LNCaP clone FGC (cell line): ENCODE measurements at regions not wholly inside any gene's neighbourhood (a gene's known extent, or its start where the extent isn't known, plus 50 kb on each side); places are given as distances from the start of the nearest gene placed in this dataset.

ENCODE experiments used
- DNase-seq: peaks from one replicate; pipeline ENCODE4 v3.0.0-alpha.2; 2011; ENCODE audit warnings: low read depth
- H3K4me3 ChIP-seq: 2 replicates; pipeline ENCODE4 v1.5.1; 2011; ENCODE audit warnings: mild to moderate bottlenecking, low read depth, low read length, control low read depth
- CTCF ChIP-seq: IDR thresholded peaks from 2 replicates; pipeline ENCODE4 v1.5.1; 2012; ENCODE audit warnings: mild to moderate bottlenecking; ENCODE audit not compliant: control insufficient read depth, insufficient read depth; ENCODE audit errors: extremely low read depth

GRCh38 chr12:4137015-4137414 is 136.5 kb upstream of the CCND2 start:
- no peak for TF ChIP-seq CTCF
- no peak for DNase-seq
- H3K4me3 ChIP-seq = no peak overlapping the region

GRCh38 chr12:4135919-4136605 is 137.5 kb upstream of the CCND2 start:
- no peak overlapping the region for H3K4me3 ChIP-seq

GRCh38 chr12:4134448-4135263 is 138.9 kb upstream of the CCND2 start:
- H3K4me3 ChIP-seq = no peak overlapping the region
- TF ChIP-seq CTCF = no peak
- DNase-seq = no peak

More at GRCh38 chr12:4135919-4136605, 137.5 kb upstream of the CCND2 start:
- TF ChIP-seq CTCF = no peak
- DNase-seq = no peak

GRCh38 chr12:4133636-4134447 is 139.7 kb upstream of the CCND2 start:
- H3K4me3 ChIP-seq = no peak overlapping the region
- no peak for TF ChIP-seq CTCF
- no peak for DNase-seq

GRCh38 chr12:4133029-4133428 is 140.5 kb upstream of the CCND2 start:
- TF ChIP-seq CTCF = no peak

GRCh38 chr12:4121506-4122020 is 152.0 kb upstream of the CCND2 start:
- no peak overlapping the region for H3K4me3 ChIP-seq
- no peak for TF ChIP-seq CTCF
- no peak for DNase-seq

More at GRCh38 chr12:4133029-4133428, 140.5 kb upstream of the CCND2 start:
- no peak for DNase-seq
- no peak overlapping the region for H3K4me3 ChIP-seq
